H1 (cell line): ENCODE measurements at regions not wholly inside any gene's neighbourhood (a gene's known extent, or its start where the extent isn't known, plus 50 kb on each side); places are given as distances from the start of the nearest gene placed in this dataset.

ENCODE experiments used
- BACH1 ChIP-seq: IDR thresholded peaks from 2 replicates; pipeline ENCODE4 v1.6.1; 2012; ENCODE audit warnings: low read length, improper control_type of control experiment
- FOSL1 ChIP-seq: IDR thresholded peaks from 2 replicates; pipeline ENCODE4 v1.6.1; 2011; ENCODE audit warnings: mild to moderate bottlenecking, low read depth, low read length, moderate library complexity; ENCODE audit not compliant: insufficient read depth
- KDM5A ChIP-seq: fragments of 200-600 bp; IDR thresholded peaks from 2 replicates; pipeline ENCODE4 v1.7.1; 2012; ENCODE audit warnings: mild to moderate bottlenecking, low read length, inconsistent platforms, mixed read lengths

DNA sequence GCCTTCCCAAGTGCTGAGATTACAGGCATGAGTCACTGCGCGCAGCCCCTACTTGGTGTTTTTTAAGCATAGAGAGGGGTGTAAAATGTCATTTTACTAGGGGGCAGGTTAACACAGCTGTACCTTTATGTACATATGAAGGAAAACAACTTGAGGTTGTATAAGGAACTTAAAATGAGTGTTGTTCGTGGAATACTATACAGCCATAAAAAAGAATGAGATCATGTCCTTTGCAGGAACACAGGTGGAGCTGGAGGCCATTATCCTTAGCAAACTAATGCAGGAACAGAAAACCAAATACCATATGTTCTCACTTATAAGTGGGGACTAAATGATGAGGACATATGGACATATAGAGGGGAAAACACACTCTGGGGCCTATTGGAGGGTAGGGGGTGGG lies 256.2 kb upstream of the C2CD4B start (continued):
- no peak for TF ChIP-seq BACH1
- no peak for TF ChIP-seq FOSL1
- no peak for TF ChIP-seq KDM5A
